ENCODE measurements at regions not wholly inside any gene's neighbourhood (a gene's known extent, or its start where the extent isn't known, plus 50 kb on each side); places are given as distances from the start of the nearest gene placed in this dataset.

DNA sequence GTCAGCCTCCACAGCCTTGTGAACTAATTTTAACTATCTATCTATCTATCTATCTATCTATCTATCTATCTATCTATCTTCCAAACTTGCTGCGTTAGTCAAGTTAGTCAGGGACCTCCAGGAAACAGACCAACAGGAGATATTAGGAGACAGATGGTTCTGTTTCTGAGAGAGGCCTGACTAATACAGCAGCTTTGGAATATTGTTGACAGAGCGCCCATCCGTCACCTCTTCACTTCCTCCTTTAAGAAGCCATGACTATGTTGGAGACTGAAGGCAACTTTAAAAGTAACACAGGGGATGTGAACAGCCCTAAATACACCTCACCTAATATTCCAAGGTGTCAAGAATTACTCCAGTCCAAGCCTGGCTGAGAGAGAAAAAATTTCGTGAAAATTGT lies 280.9 kb upstream of the IGFBP3 start:
- TF ChIP-seq CTCF (IDR thresholded peaks at IDR 0.05; ENCODE audit: low read depth, low read length) = no peak
- no peak overlapping the region for H3K4me3 ChIP-seq (ENCODE audit: low read depth, low read length)

DNA sequence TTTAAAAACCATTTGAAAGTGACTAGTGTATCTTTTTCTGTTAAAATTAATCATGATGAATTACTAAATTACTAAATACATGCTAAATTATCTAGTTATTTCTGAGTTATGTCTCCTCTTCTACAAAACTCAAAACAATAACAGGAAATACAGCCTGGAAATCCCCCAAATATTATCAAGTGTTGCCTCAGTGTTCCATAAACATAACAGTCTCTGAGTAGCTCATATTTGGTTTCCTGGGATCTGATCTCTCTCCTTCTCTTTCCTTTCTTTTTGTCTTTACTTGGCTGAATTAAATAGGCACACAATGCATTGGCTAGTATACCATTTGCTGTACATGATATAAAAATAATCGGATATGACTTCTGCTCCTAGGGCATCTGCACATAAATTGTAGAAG lies 277.6 kb upstream of the IGFBP3 start:
- H3K4me3 ChIP-seq (ENCODE audit: low read depth, low read length) = no peak overlapping the region

DNA sequence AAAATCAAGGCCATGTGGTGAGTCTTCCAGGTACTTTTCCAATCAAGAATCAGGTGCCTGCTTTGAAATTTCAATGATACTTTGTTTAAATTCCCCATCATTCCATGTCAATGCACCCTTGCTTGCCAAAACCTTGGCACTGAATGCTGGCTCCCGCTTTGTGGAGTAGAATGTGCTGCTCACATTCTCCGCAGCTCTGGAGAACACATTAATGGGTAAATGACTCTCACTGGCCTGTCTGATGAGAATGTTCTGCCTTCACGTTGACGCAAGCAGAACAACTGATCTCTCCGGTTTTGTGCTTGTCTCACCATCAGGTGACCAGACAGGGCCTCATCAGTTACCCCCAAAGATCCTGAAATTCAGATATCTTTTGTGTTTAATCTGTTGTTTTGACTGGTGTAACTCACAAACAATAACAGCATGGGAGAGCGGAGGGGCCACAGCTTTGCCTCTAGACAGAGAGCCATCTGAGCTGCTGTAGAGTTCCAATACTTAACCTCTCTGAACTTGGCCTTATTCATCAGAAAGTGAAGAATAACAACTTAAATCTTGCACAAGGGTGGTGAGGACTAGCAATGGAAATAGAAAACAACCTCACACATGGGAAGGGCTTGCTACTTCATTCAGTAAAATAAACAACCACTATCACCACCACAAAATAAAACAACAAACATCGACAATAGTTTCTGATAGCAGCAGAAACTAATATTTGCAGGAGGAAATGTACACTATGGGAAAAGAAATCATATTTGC lies 276.9 kb upstream of the IGFBP3 start:
- no peak overlapping the region for H3K4me3 ChIP-seq (ENCODE audit: low read depth, low read length)
- TF ChIP-seq CTCF (IDR thresholded peaks at IDR 0.05; ENCODE audit: low read depth, low read length) = no peak

More for the DNA sequence above, 277.6 kb upstream of the IGFBP3 start:
- no peak for TF ChIP-seq CTCF (IDR thresholded peaks at IDR 0.05; ENCODE audit: low read depth, low read length)

DNA sequence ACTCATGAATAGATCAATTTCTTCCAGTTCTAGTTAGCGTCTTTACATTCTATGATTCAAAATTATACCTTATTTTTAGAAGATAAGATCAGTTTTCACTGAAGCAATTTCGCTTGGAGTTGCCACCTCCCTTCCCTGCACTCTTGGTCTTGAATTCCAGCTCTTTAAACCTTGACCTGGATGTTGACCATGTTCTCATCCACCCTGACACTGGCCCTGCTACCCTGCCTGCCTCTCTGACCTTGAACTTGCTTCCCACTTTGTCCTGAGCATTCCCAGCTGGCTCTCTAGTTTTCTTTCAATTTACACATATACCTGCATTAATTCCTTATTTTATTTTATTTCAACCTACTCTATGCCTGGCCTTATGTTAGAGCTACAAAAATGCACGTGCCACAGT lies 274.9 kb upstream of the IGFBP3 start:
- no peak for TF ChIP-seq CTCF (IDR thresholded peaks at IDR 0.05; ENCODE audit: low read depth, low read length)
- H3K4me3 ChIP-seq (ENCODE audit: low read depth, low read length) = no peak overlapping the region

- TF ChIP-seq CTCF (IDR thresholded peaks at IDR 0.05; ENCODE audit: low read depth, low read length) = no peak
Observed at GRCh38 chr7:46192271-46192670, 271.2 kb upstream of the IGFBP3 start.

GRCh38 chr7:46191776-46192175 lies 270.7 kb upstream of the IGFBP3 start:
- TF ChIP-seq CTCF (IDR thresholded peaks at IDR 0.05; ENCODE audit: low read depth, low read length) = no peak
- H3K4me3 ChIP-seq (ENCODE audit: low read depth, low read length) = no peak overlapping the region

More at GRCh38 chr7:46192271-46192670, 271.2 kb upstream of the IGFBP3 start:
- H3K4me3 ChIP-seq (ENCODE audit: low read depth, low read length) = no peak overlapping the region

DNA sequence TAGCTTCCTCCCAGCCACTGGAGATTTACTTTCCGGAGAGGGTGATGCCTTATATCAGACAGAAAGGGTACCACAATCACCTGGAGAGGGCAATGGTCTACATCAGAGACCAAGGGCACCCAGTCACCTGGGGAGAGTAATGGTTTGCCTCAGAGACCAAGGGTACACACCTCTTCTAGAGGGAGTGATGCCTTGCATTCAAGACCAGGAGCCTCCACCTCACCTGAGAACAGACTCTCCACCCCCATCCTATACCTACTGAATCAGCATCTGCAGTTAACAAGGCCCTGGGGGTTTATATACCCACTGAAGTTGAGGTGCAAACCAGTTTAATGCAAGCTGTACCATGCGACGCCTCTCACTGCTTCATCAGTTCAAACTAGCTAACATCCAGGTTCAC lies 270.2 kb upstream of the IGFBP3 start:
- no peak overlapping the region for H3K4me3 ChIP-seq (ENCODE audit: low read depth, low read length)
- TF ChIP-seq CTCF (IDR thresholded peaks at IDR 0.05; ENCODE audit: low read depth, low read length) = no peak

Data from WI38 (cell line).